Keratinocyte (primary cell): ENCODE measurements at regions not wholly inside any gene's neighbourhood (a gene's known extent, or its start where the extent isn't known, plus 50 kb on each side); places are given as distances from the start of the nearest gene placed in this dataset.

Source experiments
- DNase-seq: peaks from one replicate; pipeline ENCODE4 v3.0.0-alpha.2; 2011; ENCODE audit warnings: low read depth, missing footprints, low spot score
- FAIRE-seq: peaks from 2 replicates; lab custom pipeline; 2011; peaks lifted over from hg19 to GRCh38; lab: Jason Lieb, UNC
- H2AFZ ChIP-seq: 2 replicates; pipeline ENCODE4 v1.6.0; 2012; ENCODE audit warnings: low read length, control low read depth, inconsistent platforms; ENCODE audit not compliant: control insufficient read depth
- H3K27ac ChIP-seq: 2 replicates; pipeline ENCODE4 v1.5.1; 2011; ENCODE audit warnings: low read length; ENCODE audit not compliant: control insufficient read depth, insufficient read depth
- H3K27me3 ChIP-seq: 3 replicates; pipeline ENCODE4 v1.6.0; 2011; ENCODE audit warnings: low read length; ENCODE audit not compliant: control insufficient read depth, insufficient read depth; ENCODE audit errors: extremely low read depth
- H3K36me3 ChIP-seq, 2 experiments: 2 replicates in 1 of 2; 3 replicates in 1 of 2; pipeline ENCODE4 v1.5.1; 2011; ENCODE audit warnings: low read length in 2 of 2, mild to moderate bottlenecking in 1 of 2; ENCODE audit not compliant: control insufficient read depth in 2 of 2, insufficient read depth in 2 of 2; ENCODE audit errors: extremely low read depth in 1 of 2
- H3K4me1 ChIP-seq: 3 replicates; pipeline ENCODE4 v1.5.1; 2011; ENCODE audit warnings: low read length; ENCODE audit not compliant: control insufficient read depth, insufficient read depth; ENCODE audit errors: extremely low read depth
- H3K4me2 ChIP-seq: 3 replicates; pipeline ENCODE4 v1.6.0; 2011; ENCODE audit warnings: low read depth, low read length; ENCODE audit not compliant: control insufficient read depth, insufficient read depth; ENCODE audit errors: extremely low read depth
- H3K4me3 ChIP-seq, 3 experiments: fragments of 200-600 bp in 1 of 3; sonication (generic) in 1 of 3; 2 replicates in 2 of 3; 3 replicates in 1 of 3; pipeline ENCODE4 v1.5.1; 2011 to 2016; ENCODE audit warnings: low read length in 3 of 3, mild to moderate bottlenecking in 3 of 3, control low read depth in 2 of 3, inconsistent platforms in 1 of 3, low read depth in 1 of 3, mixed read lengths in 1 of 3, mixed run types in 1 of 3, moderate library complexity in 1 of 3; ENCODE audit not compliant: control insufficient read depth in 2 of 3, insufficient read depth in 2 of 3; ENCODE audit errors: extremely low read depth in 1 of 3
- H3K79me2 ChIP-seq: 2 replicates; pipeline ENCODE4 v1.6.0; 2012; ENCODE audit warnings: low read length; ENCODE audit not compliant: control insufficient read depth, insufficient read depth
- H3K9ac ChIP-seq: 3 replicates; pipeline ENCODE4 v1.6.0; 2011; ENCODE audit warnings: low read length; ENCODE audit not compliant: control insufficient read depth, insufficient read depth; ENCODE audit errors: extremely low read depth
- H3K9me1 ChIP-seq: 3 replicates; pipeline ENCODE4 v1.6.0; 2011; ENCODE audit warnings: low read length; ENCODE audit not compliant: control insufficient read depth, insufficient read depth; ENCODE audit errors: extremely low read depth
- H3K9me3 ChIP-seq: 2 replicates; pipeline ENCODE4 v1.5.1; 2012; ENCODE audit warnings: low read depth, low read length; ENCODE audit not compliant: control insufficient read depth
- H4K20me1 ChIP-seq: 3 replicates; pipeline ENCODE4 v1.6.0; 2011; ENCODE audit warnings: low read length; ENCODE audit not compliant: control insufficient read depth, insufficient read depth; ENCODE audit errors: extremely low read depth
- CTCF ChIP-seq, 3 experiments: IDR thresholded peaks in 1 of 3; conservative IDR thresholded peaks in 1 of 3; optimal IDR thresholded peaks in 1 of 3; 2 replicates in 2 of 3; 3 replicates in 1 of 3; pipeline versions ENCODE3 to v1.5.1; 2011; ENCODE audit warnings: low read length in 3 of 3, mild to moderate bottlenecking in 3 of 3, moderate library complexity in 2 of 3, control low read depth in 1 of 3, inconsistent platforms in 1 of 3; ENCODE audit not compliant: insufficient read depth in 2 of 3; ENCODE audit errors: extremely low read depth in 1 of 3
- EZH2 ChIP-seq: IDR thresholded peaks from one replicate; pipeline ENCODE4 v1.6.1; 2012; ENCODE audit warnings: inconsistent platforms, mild to moderate bottlenecking, low read length, moderate library complexity
- dilution Hi-C: fragments of 300-500 bp; cut with MboI; formaldehyde crosslinking; loops from one replicate; pipeline ENCODE4 v1.7.0; 2020; ENCODE audit warnings: low sequenced_read_pairs; ENCODE audit not compliant: extremely low pct_ligation_motif_present

DNA sequence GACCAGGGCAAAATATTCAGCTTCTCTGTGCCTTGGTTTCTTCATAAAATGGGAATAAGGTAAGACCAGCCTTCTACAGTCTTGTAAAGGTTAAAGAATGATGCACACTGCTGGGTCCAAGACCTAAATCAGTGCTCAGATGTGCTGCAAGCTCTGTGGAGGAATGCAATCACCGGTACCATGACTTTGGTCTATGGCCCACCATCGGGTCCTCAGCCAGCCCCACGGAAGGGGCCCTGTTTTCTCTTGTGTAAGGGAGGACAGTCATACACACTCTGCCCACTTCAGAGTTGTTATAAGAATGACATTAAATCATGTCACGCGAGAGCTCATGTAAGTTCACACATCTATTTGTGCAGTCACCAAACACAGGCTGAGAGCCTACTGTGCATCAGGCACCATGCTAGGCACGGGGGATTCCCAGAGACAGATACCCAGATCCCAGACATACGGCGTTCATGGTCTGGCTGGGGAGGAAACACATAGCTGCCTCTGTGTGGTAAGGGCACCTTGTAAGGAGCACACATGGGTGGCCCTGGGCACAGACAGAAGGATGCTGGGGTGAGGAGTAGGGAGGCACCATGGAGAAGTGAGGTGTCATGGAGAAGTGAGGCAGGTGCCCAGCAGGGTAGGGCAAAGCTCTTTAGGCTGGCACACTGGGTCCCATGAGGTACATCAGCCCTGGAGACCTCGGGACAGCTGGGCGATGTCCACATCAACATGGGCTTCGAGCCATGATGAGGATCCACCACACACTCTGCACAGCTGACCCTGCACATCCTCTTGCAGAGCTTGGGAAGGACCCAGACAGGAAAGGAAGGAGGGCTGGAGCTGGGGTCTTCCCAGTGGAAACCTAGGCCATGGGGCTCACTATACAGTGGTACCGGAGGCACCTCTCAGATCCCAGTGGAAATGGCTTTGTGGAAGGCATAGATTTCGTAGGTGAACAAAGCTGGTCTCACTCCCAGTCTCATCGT lies 190.4 kb upstream of the DIO3 start:
- H3K4me2 ChIP-seq, result no peak overlapping the region
- H3K27me3 ChIP-seq, result no peaks in the 10 kb centered on the region
- H3K27ac ChIP-seq, result no peak overlapping the region
- dilution Hi-C loops, result no loop called here
- no peaks in the 10 kb centered on the region for H3K4me1 ChIP-seq
- TF ChIP-seq CTCF (optimal IDR thresholded peaks at IDR 0.05 in 1 of 3, IDR thresholded peaks at IDR 0.05 in 1 of 3, conservative IDR thresholded peaks at IDR 0.05 in 1 of 3; ENCODE audit: extremely low read depth in 1 of 3, insufficient read depth in 2 of 3, low read length in 3 of 3) (no peak), EZH2 (no peak)
- no peak for FAIRE-seq
- H3K4me3 ChIP-seq, result no peak overlapping the region
- no peak overlapping the region for H2AFZ ChIP-seq
- no peaks in the 10 kb centered on the region for H3K9me1 ChIP-seq
- no peak overlapping the region for H3K9ac ChIP-seq
- H4K20me1 ChIP-seq, result no peaks in the 10 kb centered on the region
- H3K79me2 ChIP-seq, result no peaks in the 10 kb centered on the region
- H3K36me3 ChIP-seq, result no peaks in the 10 kb centered on the region
- DNase-seq, result no peak
- H3K9me3 ChIP-seq, result peaks cover 17% of the 10 kb centered on the region

GRCh38 chr14:101371799-101372793 lies 189.2 kb upstream of the DIO3 start:
- Histone ChIP-seq H3K79me2 (no peaks in the 10 kb centered on the region), H2AFZ (no peak overlapping the region), H3K9me1 (no peaks in the 10 kb centered on the region), H3K27ac (no peak overlapping the region), H3K4me2 (no peak overlapping the region), H3K9ac (no peak overlapping the region), H4K20me1 (no peaks in the 10 kb centered on the region), H3K27me3 (no peaks in the 10 kb centered on the region), H3K36me3 (no peaks in the 10 kb centered on the region), H3K4me3 (no peak overlapping the region), H3K4me1 (no peaks in the 10 kb centered on the region), H3K9me3 (peaks cover 17% of the 10 kb centered on the region)
- DNase-seq, result no peak
- dilution Hi-C loops, result no loop called here
- TF ChIP-seq EZH2 (no peak), CTCF (optimal IDR thresholded peaks at IDR 0.05 in 1 of 3, IDR thresholded peaks at IDR 0.05 in 1 of 3, conservative IDR thresholded peaks at IDR 0.05 in 1 of 3; ENCODE audit: extremely low read depth in 1 of 3, insufficient read depth in 2 of 3, low read length in 3 of 3) (no peak)
- FAIRE-seq, result no peak
